Inflammatory macrophage treated with lipopolysaccharide for 1 hour (primary cell): ENCODE measurements at regions not wholly inside any gene's neighbourhood (a gene's known extent, or its start where the extent isn't known, plus 50 kb on each side); places are given as distances from the start of the nearest gene placed in this dataset.
A peak's percentile ranks its signal among the peaks of the same experiment; 100 is the strongest.
"Not testable (repeated sequence)": the region's sequence is repeated elsewhere in the genome, so short reads cannot be mapped to it uniquely, and the experiment has no call there.

ENCODE experiments used
- DNase-seq, 2 donors: peaks; one replicate each; pipeline ENCODE4 v3.0.0-alpha.2; 2020 to 2022

GRCh38 chr15:91625506-91625905 is 228.0 kb upstream of the SLCO3A1 start:
- no peak for DNase-seq

- no peak for DNase-seq
Observed at GRCh38 chr15:91627473-91628278, 225.8 kb upstream of the SLCO3A1 start.

GRCh38 chr15:91630090-91630489 is 223.4 kb upstream of the SLCO3A1 start:
- no peak for DNase-seq

GRCh38 chr15:91632176-91632575 is 221.3 kb upstream of the SLCO3A1 start:
- DNase-seq: no peak

- no peak for DNase-seq
Observed at GRCh38 chr15:91632981-91633380, 220.5 kb upstream of the SLCO3A1 start.

GRCh38 chr15:91634179-91634578 is 219.3 kb upstream of the SLCO3A1 start:
- DNase-seq: no peak

- no peak for DNase-seq
Observed at GRCh38 chr15:91635080-91635479, 218.4 kb upstream of the SLCO3A1 start.

GRCh38 chr15:91635641-91636040 is 217.9 kb upstream of the SLCO3A1 start:
- DNase-seq: no peak

- DNase-seq: no peak
Observed at GRCh38 chr15:91649016-91649415, 204.5 kb upstream of the SLCO3A1 start.

GRCh38 chr15:91649831-91650321 is 203.6 kb upstream of the SLCO3A1 start:
- DNase-seq: no peak

GRCh38 chr15:91651251-91651650 is 202.3 kb upstream of the SLCO3A1 start:
- DNase-seq: no peak

- peak; percentile 8 to 47 for DNase-seq
Observed at GRCh38 chr15:91652610-91653207, 200.8 kb upstream of the SLCO3A1 start.

- not testable (repeated sequence) for DNase-seq
Observed at GRCh38 chr15:91655563-91656290, 197.8 kb upstream of the SLCO3A1 start.

GRCh38 chr15:91660174-91660649 is 193.3 kb upstream of the SLCO3A1 start:
- no peak for DNase-seq

- no peak for DNase-seq
Observed at GRCh38 chr15:91664224-91664836, 189.2 kb upstream of the SLCO3A1 start.

- no peak for DNase-seq
Observed at GRCh38 chr15:91665212-91665611, 188.3 kb upstream of the SLCO3A1 start.

GRCh38 chr15:91668370-91668769 is 185.1 kb upstream of the SLCO3A1 start:
- DNase-seq: no peak

GRCh38 chr15:91670108-91670507 is 183.4 kb upstream of the SLCO3A1 start:
- no peak for DNase-seq

GRCh38 chr15:91678003-91678402 is 175.5 kb upstream of the SLCO3A1 start:
- DNase-seq: no peak

GRCh38 chr15:91679447-91679846 is 174.1 kb upstream of the SLCO3A1 start:
- no peak for DNase-seq

GRCh38 chr15:91685436-91685835 is 168.1 kb upstream of the SLCO3A1 start:
- no peak for DNase-seq

GRCh38 chr15:91688811-91689210 is 164.7 kb upstream of the SLCO3A1 start:
- DNase-seq: no peak

- DNase-seq: no peak
Observed at GRCh38 chr15:91689377-91689776, 164.1 kb upstream of the SLCO3A1 start.
